Activated effector memory CD4-positive, alpha-beta T cell treated with Interleukin-2 at 50 U/mL for 16 hours (primary cell): ENCODE measurements at regions not wholly inside any gene's neighbourhood (a gene's known extent, or its start where the extent isn't known, plus 50 kb on each side); places are given as distances from the start of the nearest gene placed in this dataset.

Experiments
- DNase-seq: peaks from one replicate; pipeline ENCODE4 v3.0.0-alpha.2; 2020

DNA sequence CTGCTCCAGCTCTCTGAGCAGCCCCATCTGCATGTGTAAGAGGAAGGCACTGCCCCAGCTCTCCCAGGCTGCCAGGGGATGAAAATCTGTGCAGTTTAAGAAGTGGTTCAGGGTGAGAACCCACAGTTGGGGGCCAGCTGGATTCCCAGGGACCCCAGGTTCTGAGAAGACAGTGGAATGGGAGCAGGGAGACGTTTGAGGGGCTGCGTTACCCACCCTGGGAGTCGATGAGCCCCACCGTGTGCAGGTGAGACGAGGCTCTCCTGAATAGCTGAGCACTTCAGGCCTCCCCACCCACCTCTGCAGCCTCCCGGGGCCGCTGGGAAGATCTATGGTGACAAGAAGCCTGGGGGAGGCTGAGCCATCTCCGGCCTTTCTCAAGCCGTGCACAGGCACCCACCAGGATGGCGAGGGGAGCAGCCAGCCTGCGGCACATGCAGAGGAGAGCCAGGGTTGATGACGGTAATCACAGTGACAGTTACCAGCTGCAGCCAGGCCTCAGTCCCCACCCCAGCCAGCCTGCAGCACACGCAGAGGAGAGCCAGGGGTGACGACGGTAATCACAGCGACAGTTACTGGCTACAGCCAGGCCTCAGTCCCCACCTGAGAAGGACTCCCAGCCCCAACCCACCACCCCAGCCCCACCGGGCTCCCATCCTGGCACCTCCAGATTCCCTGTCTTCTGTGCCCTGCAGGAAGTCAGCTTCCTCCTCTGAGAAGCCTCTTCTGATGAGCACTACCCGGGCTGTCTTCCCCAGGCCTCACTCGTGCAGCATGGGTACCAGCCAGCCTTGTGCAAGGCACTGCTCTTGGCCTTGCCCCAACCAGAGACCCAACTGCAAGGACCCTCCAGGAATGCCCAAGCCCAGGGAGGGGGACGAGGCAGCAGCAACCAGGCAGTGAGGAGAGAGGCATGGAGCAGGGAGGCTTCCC is 150.8 kb upstream of the PPP1R26 start:
- no peak for DNase-seq

DNA sequence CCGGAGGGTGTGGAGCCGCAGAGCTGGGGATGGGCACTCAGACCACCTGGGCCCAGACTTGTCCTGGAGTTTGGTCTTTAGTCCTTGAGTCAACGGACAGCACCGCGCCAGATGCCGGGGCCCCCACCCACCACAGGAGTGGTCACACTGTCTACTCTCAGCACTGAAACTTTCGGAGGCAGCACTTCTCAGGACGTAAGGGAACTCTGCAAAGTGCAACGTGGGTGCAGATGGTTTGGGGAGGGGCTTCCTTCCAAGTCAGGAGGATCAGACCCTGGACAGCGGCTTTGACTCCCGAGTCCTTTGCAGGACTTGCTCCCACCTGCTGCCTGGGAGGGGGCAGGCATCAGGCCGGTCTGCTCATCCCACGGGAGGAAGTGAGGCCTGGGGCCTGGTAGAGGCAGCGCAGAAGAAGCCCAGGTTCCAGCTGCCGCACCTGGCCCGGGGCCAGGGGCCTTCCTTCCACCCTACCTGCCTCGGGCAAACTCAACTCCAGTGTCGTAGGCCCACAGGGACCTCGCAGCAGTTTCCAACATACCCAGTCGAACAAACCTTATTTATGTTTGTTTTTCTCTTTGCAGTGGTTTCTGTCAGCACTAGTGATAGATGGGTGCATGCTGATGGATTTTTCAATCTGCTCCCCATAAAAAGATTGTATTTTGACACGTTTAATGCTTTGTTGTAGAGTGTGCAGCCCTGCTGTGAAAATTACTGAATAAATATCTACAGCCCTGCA is 149.8 kb upstream of the PPP1R26 start:
- no peak for DNase-seq

GRCh38 chr9:135330307-135330631 is 149.3 kb upstream of the PPP1R26 start:
- DNase-seq, result no peak

DNA sequence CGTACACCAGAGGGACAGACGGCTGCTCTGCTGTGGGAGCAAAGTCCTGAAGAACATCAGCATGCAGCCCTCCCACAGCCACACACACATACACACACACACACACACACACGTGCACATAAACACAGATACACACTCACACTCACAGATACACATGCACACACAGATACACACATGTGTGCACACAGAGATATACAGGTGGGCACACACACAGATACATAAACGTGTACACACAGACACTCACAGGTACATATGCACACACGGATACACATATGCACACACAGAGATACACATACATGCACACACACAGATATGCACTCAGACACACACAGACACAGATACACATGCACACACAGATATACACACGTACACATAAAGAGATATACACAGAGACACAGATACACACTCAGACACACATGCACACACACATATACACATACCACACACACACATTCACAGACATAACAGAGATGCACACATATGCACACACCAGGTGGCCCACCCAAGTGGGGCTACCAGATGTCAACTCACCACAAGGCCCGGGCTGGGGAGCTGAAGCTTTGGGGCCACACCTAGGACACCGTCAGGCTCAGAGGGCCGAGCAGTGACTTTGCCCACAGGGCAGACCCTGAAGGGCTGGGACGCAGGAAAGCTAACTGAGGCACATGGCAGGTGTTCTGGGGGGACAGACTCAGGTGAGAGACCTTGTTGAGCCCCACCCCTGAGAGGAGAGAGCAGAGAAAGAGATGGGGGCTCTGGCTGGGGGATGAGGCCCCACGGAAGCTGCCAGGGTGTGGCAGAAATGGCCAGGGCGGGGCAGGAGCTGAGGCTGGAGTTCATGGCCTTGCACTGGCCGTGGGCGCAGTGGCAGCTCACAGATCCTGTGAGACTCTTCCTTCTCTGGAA is 148.6 kb upstream of the PPP1R26 start:
- DNase-seq, result no peak

GRCh38 chr9:135332516-135332915 is 147.1 kb upstream of the PPP1R26 start:
- no peak for DNase-seq

GRCh38 chr9:135332979-135333748 is 146.4 kb upstream of the PPP1R26 start:
- no peak for DNase-seq

GRCh38 chr9:135334953-135335460 is 144.6 kb upstream of the PPP1R26 start:
- DNase-seq, result no peak

DNA sequence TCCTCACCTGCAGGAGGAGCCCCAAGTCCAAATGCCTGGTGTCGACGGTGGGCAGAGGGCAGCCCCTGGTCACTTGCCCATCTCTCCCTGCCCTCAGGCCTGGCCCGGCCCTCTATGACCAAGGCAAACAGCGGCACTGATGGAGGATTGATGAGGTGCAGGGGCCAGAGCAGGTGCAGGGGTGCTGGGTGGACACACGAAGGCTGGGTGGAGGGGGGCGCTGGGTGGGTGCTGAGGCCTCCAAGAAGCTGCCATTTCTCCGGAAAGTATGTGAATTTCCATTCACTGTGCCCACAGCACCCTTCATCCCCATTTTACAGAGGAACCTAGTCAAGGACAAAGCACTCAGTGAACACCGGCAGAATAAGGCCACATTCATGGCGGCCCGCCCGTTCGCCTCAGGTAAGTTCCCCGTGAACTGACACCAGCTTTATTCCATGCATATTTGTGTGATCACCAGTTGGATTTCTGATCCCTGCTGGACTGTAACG is 143.8 kb upstream of the PPP1R26 start:
- DNase-seq, result no peak

DNA sequence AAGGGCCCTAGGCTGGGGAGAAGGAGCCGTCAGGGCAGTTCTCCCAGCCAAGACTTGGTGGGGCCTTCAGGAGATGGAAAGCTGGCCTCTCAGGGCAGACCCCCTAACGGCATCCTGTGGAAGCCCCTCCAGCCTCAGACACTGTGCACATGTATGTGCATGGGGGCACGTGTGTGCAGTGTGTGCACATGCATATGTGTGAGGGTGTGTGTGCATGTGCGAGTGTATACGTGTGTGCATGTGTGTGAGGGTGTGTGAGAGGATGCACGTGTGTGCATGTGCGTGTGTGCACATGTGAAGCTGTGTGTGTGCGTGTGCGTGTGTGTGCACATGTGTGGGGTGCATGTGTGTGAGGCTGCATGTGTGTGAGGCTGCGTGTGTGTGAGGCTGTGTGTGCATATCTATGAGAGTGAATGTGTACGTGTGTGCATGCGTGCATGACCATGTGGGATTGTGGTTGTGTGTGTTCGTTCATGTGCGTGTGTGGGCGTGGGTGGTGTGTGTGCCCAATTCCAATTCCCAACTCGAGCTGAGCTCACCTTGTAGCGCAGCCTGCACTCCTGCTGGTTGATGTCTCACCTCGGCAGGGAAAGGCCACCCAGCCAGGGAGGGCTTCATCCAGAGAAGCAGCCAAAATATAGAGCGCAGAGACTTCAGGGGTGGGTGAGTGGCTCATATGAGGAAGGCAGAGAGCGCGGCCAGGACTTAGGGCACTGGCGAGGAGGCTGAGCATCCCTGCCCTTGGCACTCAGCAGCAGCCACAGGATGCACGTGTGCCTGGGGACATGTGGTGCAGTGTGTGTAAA is 142.7 kb upstream of the PPP1R26 start:
- DNase-seq, result no peak

- DNase-seq, result no peak
These were observed 141.0 kb upstream of the PPP1R26 start for GRCh38 chr9:135338546-135338945.

DNA sequence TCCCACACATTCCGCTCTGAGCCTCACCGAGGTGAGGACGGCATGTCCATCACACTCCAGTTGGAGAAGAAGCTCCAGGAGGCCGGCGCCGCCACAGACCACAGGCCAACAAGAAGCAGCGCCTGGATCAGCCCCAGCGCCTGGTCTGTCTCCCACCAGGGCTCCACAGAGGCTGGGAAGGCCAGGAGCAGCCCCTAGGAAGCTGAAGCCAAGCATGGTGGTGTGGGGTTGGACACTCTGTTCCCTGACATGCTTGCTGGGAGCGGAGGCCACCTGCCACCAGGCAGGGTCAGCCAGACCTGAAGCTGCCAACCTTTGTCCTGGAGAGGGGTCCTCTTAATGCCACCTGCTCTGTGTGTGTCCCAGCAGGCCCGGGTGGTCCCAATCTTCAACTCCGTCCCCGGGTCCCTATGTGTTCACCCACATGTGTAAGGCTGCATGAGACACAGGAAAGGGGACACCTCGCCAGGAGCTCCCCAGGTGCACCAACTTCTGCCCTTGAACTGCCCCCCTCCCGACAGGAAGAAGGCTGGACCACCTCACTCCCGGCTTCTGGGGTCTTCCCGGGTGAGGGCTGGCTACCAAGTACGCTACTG is 140.1 kb upstream of the PPP1R26 start:
- DNase-seq, result no peak

- DNase-seq, result no peak
These were observed 139.4 kb upstream of the PPP1R26 start for GRCh38 chr9:135340143-135340655.

GRCh38 chr9:135340726-135341475 is 138.7 kb upstream of the PPP1R26 start:
- DNase-seq, result no peak

- DNase-seq, result no peak
These were observed 137.9 kb upstream of the PPP1R26 start for GRCh38 chr9:135341612-135342169.

GRCh38 chr9:135342206-135343130 is 137.1 kb upstream of the PPP1R26 start:
- DNase-seq, result no peak

DNA sequence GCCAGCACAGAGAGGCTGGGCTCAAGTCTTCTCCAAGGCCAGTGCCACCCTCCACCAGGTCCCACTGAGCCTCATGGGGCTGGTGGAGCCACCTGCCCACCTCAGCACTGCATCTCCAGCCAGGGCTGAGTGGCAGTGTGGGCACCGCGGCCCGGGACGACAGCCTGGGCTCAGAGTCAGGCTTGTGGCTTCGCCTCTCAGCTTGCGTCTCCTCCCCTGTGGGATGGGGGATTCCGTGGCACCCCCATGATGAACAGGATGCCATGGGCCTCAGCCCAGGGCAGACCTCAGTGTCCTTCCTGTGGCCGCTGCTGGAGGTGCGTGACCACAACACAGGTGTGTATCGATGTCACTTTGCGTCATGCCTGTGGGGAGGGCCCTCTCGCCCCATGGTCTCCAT is 136.4 kb upstream of the PPP1R26 start:
- DNase-seq, result no peak

- DNase-seq, result peak; percentile 5
These were observed 135.6 kb upstream of the PPP1R26 start for GRCh38 chr9:135343837-135344522.

- DNase-seq, result no peak
These were observed 135.1 kb upstream of the PPP1R26 start for GRCh38 chr9:135344523-135344901.
